ENCODE measurements at regions not wholly inside any gene's neighbourhood (a gene's known extent, or its start where the extent isn't known, plus 50 kb on each side); places are given as distances from the start of the nearest gene placed in this dataset.

DNA sequence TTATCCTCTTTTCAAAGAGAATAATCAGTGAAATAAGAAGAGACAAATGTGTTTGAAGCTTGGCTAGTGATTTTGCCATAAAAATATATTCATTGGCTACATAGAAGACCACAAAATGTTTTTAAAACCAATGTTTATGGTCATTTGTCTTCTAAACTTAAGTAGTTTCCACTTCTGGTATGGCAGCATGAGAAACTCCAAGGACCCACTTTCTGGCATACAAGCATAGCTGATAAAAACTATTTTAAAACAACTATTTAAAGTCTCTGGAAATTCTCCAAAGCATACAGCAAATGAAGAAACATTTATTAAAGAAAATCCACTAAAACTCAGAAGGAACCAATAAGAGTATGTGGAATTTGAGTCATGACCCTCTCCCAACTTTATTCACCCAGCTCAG lies 89.2 kb upstream of the TOMM7 start:
- no peak for DNase-seq (ENCODE audit: low read depth in 2 of 2)

DNA sequence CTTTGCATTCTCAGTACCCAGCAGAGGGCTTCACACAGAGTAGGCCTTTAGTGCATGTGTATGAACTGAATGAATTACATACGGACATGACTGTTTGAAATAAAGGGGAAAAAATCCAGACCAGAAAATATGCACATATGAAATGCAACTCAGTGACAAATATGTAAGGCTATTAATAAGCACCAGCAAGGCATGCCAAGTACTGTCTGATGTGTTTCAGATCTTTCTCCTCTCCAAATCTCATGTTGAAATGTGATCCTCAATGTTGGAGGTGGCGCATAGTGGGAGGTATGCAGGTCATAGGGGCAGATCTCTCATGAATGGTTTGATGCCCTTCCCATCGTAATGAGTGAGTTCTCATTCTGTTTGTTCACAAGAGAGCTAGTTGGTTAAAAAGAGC lies 87.3 kb upstream of the TOMM7 start:
- DNase-seq (ENCODE audit: low read depth in 2 of 2): no peak

DNA sequence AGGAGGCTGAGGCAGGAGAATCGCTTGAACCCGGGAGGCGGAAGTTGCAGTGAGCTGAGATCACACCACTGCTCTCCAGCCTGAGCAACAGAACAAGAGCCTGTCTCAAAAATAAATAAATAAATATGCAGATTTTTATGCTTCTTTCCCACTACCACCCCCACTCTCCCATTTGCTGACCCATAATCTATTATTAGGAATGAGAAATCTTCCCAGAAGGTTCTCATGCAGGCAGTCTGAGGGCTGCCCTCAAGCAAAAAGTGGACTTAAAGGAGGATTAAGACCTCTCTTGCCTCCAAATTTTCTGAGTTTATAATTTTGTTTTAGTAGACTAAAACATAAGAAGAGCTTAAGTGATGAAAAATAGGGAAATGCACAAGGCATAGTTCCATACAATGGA lies 85.2 kb upstream of the TOMM7 start:
- DNase-seq (ENCODE audit: low read depth in 2 of 2): no peak

DNA sequence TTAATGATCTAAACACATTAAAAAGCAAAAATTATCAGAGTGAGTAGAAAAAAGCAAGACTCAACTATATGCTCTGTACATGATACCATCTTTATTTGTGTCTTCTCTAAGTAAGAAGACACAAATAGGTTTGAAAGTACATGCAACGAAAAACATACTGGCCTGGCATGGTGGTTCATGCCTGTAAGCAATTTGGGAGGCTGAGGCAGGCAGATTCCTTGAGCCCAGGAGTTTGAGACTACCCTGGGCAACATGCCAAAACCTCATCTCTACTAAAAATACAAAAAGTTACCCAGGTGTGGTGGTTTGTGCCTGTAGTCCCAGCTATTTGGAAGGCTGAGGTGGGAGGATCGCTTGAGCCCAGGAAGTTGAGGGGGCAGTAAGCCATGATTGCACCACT lies 78.1 kb upstream of the TOMM7 start:
- no peak for DNase-seq (ENCODE audit: low read depth in 2 of 2)

DNA sequence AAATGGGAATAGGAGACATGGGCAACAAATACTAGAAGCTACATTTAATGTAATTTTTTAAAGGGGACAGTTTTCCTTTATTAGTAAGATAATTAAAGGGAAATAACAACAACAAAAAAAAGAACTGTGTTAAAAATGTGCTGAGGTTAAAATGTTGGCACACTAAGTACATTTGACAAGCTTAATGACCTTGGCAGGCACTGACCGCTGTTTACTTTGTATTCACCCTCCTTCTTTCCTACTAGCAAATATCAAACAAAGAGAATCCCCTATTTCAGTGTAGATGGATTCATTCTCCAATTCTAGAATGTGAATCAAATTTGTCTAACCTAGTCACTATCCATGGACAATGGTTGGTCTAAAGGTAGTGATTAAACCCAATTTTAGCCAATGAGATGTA lies 77.5 kb upstream of the TOMM7 start:
- no peak for DNase-seq (ENCODE audit: low read depth in 2 of 2)

DNA sequence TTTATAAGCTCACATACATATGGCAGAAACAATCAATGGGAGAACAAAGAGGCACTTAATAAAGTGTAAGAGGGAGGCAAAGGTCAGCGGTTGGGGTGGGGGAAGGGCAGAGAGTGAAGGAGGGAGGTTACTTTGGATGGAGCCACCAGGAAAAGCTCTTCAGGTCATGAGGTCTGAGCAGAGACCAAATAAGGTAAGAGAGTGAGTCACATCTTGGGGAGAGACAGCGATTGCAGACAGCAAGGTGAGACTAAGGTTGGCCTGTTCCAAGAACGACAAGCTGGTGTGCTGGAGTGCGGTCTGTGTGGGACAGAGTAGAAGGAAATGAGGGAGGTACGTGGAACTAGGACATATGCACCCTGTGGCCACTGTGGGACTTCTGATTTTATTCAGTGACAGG lies 74.3 kb upstream of the TOMM7 start:
- DNase-seq (ENCODE audit: low read depth in 2 of 2): no peak

DNA sequence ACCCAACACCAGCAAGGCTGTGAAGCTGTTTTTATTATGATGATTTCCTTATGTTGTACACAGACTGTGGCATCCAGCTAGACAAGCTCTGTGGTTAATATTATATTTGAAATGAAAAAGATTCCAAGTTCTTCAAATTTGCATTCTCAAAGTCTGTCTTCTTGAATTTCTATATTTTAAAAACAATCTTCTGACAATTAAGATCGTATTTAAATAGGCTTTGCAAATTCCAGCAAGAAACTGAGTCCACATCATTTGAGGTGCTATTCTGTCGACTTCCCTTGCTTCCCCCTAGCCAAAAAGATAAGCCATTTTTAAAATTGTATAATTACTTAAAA lies 73.1 kb upstream of the TOMM7 start:
- no peak for DNase-seq (ENCODE audit: low read depth in 2 of 2)

DNA sequence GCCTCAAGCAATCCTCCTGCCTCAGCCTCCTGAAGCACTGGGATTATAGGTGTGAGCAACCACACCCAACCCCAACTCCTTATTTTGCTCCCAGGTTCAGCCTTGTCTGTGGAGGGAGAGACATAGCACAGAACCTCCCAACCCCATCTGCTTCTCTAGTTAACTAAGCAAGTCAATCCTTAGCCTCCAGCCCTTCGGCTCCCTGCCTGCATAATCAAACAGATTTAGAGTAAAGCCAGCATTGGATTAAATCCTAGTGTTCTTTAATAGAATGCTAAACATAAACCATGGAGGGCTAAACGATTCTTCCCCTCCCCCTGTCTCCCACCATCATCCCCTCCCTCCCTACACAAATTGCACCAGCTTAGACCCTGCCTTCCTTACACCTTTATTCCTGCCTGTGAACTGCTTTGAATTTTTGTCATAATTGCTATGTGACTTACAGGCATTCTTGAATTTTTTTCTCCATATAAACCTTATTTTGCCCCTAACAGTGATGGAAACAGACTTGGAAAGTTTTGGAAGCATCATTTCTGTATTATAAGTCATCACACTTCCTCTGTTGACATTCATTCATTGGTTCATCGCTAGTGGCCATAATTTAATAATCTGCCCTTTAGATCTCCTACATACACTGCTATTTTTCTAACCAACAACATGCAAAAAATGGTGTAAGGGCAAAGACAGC lies 72.6 kb upstream of the TOMM7 start:
- no peak for DNase-seq (ENCODE audit: low read depth in 2 of 2)

DNA sequence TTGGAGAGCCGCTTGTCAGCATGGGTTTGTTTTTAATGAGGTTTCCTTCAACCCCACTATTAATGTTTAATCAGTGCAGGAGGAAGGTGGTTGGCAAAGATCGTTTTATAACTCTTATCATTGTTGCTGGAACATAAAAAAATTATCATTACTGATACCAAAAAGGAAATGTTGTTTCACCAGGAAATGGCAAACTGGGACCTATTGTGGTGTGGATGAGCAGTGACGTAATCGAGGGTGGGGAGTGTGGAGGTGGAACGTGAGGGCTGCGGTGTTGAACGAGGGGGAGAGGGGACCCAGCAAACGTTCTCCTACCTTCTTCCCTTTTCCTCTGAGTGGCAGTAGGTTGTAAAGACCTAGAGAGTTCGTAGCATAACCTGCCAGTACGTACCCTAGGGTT lies 71.9 kb upstream of the TOMM7 start:
- DNase-seq (ENCODE audit: low read depth in 2 of 2): no peak

DNA sequence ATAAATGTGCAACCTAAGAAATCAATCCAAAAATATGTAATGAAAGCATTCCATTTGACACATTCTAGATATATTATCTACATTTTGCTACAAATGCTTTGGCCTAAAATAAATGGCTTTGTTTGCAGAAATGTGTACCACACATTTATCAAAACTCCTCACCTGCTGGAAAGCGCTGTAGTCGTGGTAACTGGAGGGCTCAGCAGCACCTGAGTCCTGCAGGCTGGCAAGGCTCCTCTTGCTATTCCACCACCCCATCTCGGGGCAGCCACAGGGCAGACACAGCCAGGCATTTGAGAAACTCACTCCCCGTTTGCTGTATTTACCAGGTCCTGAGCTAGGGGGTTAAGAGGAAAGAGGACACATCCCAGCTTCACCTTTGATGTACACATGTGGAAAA lies 68.1 kb upstream of the TOMM7 start:
- DNase-seq (ENCODE audit: low read depth in 2 of 2): no peak

DNA sequence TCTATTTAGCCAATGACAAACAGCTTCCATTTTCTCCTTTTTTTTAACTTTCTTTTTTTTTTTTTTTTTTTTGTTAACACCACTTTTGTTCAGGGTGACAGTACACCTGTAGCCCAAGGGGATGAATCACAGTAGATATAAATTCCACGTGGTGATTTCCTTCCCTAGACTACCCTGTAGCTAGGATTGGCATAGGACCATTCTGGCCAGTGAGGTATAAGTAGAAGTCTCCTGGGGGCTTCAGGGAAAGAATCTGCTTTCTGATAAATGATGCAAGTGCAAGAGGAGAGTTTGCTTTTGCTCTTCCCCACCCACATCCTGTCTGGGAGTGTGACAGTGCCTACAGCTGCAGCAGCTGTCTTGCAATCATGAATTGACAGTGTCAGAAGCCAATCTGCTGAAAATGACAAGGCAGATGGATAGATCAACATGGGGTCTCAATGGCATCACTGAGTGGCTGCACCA lies 63.2 kb upstream of the TOMM7 start:
- peak in 1 of 2 donors; percentile 40 for DNase-seq (ENCODE audit: low read depth in 2 of 2)

DNA sequence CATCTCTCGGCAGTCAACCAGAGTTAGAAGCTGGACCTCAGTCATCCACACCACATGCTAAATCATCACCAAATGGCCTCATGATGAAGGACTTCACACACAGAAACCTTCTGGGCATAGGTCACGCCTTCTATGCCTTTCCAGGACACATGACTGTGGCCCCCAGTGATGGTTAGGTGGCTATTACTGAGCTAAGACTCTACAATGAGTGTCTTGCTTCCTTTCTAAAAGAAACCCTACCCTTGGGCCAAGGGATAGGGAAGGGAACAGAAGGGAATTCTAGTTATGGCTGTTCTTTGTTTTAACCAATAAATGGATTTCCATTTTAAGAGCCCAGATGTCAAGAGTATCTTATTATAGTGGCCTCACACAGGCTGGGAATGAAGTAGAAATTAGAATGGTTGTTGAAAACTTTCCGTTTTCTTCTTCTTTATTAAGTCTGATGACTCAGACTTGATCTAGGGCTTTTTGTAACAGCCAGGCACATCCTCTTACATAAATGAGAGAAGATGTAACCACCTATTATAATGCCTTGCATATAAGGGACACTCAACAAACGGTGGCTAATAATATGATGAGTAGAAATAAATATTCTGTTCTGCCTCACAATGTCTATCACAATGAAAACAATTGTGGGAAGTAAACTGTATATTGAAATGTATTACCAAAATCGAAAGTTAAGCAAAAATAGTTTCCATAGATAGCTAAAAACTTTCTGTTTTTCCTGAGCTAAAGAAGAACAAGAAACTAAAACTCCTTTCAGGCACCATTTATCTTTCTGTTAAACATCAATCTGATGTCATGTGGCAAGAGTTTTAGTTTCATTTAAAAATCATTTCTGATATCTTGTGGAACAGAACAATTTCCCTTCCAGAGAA lies 62.5 kb upstream of the TOMM7 start:
- DNase-seq (ENCODE audit: low read depth in 2 of 2): no peak

DNA sequence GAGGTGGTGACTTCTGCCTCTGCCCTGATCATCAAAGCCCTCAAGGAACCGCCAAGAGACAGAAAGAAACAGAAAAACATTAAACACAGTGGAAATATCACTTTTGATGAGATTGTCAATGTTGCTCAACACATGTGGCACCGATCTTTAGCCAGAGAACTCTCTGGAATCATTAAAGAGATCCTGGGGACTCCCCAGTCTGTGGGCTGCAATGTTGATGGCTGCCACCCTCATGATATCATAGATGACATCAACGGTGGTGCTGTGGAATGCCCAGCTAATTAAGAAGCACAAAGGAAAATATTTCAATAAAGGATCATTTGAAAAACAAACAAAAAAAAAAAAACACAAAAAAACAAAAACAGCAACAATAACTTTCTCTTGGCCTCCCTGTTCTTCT lies 59.5 kb upstream of the TOMM7 start:
- DNase-seq (ENCODE audit: low read depth in 2 of 2): no peak

DNA sequence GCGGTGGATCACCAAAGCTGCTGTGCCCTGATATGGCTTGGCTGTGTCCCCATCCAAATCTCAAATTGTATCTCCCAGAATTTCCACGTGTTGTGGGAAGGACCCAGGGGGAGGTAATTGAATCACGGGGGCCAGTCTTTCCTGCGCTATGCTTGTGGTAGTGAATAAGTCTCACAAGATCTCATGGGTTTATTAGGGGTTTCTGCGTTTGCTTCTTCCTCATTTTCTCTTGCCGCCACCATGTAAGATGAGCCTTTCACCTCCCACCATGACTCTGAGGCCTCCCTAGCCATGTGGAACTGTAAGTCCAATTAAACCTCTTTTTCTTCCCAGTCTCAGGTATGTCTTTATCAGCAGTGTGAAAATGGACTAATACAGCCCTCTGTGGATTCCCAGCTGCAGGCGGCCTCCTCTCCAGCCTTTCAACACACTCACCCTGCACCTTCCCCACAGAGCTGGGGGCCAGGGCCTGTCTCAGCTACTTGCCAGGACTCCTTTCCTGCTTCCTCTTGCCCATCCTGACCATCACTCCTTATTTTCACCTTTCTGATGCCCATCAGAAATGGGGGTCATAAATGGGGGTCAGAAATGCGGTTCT lies 57.2 kb upstream of the TOMM7 start:
- DNase-seq (ENCODE audit: low read depth in 2 of 2): no peak

DNA sequence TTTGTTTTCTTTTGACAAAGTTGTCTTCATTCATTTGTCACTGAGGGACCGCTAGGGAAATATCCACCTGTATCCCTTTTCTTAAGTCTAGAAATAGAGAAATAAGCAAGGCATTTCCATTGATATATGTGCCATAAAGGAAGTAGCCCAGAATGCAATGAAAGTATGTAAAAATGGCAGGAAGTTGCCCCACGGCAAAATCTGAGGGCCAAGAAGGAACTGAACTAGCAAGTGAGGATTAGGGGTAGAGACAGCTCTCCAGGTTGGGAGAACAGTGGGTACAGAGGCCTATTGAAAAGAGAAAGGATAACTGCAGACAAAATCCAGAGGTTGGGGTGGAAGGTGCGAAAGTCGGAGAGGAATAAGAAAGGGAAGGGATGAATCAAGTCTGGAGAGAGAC lies 56.6 kb upstream of the TOMM7 start:
- no peak for DNase-seq (ENCODE audit: low read depth in 2 of 2)

DNA sequence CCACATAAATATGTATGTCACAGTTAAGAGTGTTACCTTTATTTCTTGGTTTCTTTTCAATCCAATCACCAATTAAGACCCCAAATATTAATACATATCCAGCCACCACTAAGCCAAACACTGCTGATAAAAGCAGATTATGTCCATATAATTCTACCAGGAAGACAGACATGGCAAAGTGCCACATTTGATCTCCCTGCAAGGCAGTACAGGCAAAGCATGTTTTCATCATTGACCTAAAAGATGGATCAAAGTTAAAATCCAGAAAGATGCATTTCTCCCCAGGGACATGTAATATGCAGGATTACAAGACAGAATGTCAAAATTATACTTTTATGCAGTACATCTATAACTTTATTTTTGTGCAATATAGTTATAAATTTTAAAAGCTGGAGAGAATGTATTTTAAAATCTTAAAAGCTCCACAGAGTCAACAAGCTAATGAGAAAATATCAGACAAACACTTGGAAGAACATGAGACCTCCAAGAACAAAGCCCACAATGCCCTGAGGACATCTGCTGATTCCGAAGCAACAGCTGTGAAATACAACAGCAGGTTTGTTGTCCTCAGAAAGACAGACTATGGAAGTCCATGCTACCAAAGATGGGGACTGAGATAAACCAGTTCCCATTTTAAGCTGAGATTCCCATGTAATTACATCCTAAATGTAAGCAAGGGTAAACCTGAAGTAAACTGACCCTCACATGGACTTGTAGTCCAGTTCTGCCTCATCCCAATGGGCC lies 54.5 kb upstream of the TOMM7 start:
- DNase-seq (ENCODE audit: low read depth in 2 of 2): no peak

DNA sequence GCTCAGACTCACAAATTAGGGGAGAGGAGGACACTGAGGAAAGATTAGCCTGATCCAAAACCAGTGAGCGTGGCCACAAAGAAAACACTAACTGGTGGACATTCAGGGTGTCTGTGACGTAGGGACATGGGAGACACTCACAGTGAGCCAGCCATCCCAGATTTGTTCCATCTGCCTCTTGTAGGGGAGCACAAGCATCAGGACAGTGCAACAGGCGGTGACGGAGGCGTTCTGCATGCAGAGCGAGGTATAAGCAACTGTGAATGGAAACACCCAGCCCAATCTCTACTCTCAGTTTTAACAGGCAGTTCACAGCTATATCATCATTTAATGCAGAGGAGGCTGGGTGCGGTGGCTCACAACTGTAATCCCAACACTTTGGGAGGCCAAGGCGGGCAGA lies 52.8 kb upstream of the TOMM7 start:
- DNase-seq (ENCODE audit: low read depth in 2 of 2): no peak

DNA sequence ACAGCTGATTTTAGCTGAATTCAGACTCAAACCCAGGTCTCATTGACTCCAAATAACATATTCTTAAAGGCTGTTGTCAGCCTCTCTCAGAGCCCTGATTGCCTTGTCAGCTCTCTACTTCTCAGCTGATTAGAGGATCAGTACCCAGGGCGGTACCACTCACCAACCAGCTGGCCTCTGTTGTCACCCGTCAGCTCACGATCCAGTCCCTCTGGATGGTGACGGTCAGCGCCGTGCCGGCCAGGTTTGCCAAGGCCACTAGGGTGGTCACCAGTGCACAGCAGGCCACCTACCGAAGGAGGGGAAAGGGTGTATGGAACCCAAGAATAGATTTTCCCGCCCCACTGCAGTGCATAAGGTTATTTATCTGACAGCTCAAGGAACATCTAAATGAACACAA lies 52.3 kb upstream of the TOMM7 start:
- no peak for DNase-seq (ENCODE audit: low read depth in 2 of 2)

All from stimulated activated CD8-positive, alpha-beta memory T cell treated with anti-CD3 and anti-CD28 coated beads, Interleukin-15, amount 100 ng/mL, for 4 hours (primary cell).